Stimulated activated CD4-positive, alpha-beta T cell treated with anti-CD3 and anti-CD28 coated beads, Interleukin-1b, Interleukin-23, amount 100 ng/mL, for 24 hours (primary cell): ENCODE measurements at regions not wholly inside any gene's neighbourhood (a gene's known extent, or its start where the extent isn't known, plus 50 kb on each side); places are given as distances from the start of the nearest gene placed in this dataset.
"Not testable (repeated sequence)": the region's sequence is repeated elsewhere in the genome, so short reads cannot be mapped to it uniquely, and the experiment has no call there.

Experiments used
- DNase-seq, 4 experiments: peaks; one replicate each; pipeline ENCODE4 v3.0.0-alpha.2; 2020; ENCODE audit warnings: low read depth in 4 of 4, low spot score in 1 of 4

GRCh38 chr10:2921956-2922680 lies 145.2 kb upstream of the PFKP start:
- no peak for DNase-seq

GRCh38 chr10:2920637-2921036 lies 146.7 kb upstream of the PFKP start:
- no peak for DNase-seq

GRCh38 chr10:2920168-2920567 lies 147.2 kb upstream of the PFKP start:
- DNase-seq = no peak

- DNase-seq = no peak
Observed at GRCh38 chr10:2919016-2919415, 148.3 kb upstream of the PFKP start.

GRCh38 chr10:2918489-2918888 lies 148.9 kb upstream of the PFKP start:
- no peak for DNase-seq

DNA sequence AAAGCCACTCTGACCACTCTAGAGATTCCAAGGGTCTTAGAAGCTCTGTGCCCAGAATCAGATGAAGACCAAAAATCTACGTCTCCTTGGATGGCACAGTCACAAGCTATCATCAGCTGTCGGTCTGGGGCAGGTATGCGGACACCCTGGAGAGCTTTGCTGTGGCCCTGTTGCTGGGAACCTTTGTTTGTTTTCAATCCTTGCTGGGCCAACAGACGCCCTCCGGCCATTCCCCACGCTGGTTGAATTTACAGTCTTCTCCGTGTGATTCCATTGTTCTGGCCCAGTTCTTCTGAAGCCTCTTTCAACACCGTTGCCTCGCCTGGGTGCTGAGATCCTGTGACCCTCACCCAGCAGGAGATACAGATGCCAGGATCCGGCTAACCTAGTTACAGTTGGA lies 149.4 kb upstream of the PFKP start:
- no peak for DNase-seq

DNA sequence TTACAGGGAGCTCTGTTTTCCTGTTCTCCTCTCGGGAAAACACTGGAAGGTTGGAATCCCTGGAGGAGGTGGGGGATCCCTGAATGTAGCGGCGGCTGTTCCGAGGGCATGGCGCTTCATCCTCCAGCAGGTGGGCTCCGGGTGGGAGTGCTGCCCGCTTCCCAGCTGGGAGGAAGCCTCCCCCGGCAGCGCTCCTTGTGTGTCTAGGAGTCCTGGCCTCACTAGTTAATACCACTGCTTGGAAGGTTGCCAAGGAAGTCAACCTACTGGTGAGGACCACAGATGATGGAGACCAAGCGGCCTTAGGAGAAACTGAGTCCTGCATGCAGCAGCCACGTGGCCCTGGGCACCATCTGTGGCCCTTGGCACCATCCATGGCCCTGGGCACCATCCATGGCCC lies 151.9 kb upstream of the PFKP start:
- no peak for DNase-seq

DNA sequence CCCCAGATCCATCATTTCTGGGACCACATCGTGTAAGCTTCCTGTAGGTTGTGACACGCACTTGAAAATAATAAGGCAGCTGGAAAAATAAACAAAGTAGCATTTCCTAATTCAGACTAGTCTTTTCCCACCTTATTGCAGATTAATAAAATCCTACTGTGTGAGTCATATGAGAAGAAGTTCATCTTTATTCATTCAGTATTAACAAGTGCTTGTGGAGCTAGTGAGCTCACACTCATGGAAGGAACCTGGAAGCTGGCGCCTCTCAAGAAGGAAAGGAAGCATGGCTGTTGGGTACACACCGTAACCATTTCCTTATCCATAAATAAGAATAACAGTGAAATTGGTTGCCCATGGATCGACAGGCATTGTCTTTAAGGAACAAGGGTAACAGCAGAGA lies 152.6 kb upstream of the PFKP start:
- DNase-seq = no peak

- no peak for DNase-seq
Observed at GRCh38 chr10:2913474-2913873, 153.9 kb upstream of the PFKP start.

DNA sequence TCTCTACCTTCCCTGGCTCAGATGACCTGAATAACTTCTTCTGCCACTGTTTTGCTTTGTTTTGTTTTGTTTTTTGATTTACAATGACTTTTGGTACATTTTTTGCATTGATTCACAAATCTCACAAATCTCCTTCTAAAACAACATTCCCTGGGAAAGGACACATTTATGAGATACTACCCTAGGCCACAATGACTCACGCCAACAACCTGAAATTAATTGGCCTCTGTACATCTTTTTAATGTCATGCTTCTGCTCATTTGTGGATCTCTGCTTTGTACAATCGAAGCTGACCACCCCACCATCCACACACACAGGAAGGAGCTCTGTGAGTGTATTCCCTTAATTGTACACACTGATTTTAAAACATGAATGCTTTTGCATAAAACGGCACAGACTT lies 156.7 kb upstream of the PFKP start:
- DNase-seq = no peak

DNA sequence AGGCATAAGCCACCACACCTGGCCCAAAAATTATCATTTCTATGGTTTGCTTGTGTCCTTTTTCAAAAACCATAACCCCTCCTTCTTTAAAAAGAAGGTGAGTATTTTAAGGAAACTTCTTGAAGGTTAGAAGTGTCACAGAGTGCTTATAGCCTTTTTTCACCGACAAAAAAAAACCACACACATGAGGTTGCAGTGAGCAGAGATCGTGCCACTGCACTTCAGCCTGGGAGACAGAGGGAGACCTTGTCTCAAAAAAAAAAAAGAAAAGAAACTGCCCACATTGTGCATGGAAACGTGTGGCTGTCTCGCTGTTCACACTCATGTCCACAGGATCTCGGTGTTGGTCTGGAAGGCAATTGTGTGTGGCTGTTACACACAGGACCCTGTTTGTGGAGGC lies 157.4 kb upstream of the PFKP start:
- no peak for DNase-seq

- no peak for DNase-seq
Observed at GRCh38 chr10:2908851-2909630, 158.3 kb upstream of the PFKP start.

- no peak for DNase-seq
Observed at GRCh38 chr10:2906974-2907373, 160.4 kb upstream of the PFKP start.

DNA sequence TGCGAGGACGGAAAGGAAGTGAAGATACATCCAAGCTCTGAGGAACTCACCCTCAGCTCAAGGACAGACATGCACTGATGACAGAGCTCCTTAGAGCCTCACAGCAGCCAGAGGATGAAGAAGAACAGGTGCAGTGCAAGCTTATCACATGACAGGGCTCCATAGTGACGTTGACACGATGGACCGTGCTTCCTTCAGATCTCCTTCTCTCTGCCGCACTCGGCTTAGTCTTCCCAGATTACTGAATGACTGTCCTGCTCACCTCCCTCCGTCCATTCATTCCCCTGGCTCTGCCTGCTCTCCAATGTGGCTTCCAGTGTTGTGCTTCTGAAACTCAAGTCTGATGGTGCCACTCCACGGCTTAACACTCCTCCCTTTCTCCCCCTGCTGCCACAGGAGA lies 161.5 kb upstream of the PFKP start:
- no peak for DNase-seq

DNA sequence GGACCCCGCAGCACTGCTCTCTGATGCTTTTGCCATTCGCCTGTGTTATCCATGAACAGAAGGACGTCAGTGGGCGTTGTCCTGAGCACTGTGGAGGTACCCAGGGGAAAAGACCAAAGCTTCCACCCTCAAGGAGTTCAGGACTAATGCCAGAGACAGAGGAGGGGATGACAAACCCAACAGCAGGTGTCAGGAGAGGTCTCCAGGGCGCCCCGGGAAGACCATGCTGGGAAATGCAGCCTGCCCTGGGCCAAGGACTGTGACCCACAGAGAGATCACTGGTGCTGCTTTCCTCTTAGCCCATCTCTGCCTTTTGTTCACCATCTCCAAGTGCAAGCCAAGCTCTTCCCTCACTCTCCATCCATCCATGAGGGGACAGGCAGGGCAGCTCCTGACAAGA lies 166.8 kb upstream of the PFKP start:
- DNase-seq = no peak

DNA sequence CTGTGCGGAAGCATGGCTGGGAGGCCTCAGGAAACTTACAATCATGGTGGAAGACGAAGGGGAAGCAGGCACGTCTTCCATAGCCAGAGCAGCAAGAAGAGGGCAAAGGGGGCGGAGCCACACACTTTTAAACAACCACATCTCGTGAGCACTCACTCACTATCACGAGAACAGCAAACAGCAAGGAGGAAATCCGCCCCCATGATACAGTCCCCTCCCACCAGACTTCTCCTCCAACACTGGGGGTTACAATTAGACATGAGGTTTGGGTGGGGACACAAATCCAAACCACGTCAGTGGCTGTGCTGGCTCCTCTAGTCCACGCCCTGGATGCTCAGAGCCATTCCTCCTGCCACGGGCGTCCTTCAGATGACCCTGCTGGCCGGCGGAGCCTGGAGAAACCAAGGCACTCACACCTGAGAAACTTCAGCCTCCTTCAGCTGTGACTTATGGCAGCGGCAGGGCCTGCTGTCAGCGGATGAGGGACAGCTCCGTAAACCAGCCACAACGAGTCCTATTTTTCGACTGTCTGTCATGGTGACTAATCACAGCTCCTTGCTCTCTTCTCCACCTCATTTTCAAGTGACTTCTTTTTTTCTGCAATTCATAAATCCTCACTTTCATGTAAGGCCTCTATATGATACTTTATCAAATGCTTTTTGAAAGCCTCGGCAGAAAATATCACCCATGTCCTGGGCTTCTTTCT lies 167.9 kb upstream of the PFKP start:
- DNase-seq = no peak

- no peak for DNase-seq
Observed at GRCh38 chr10:2898509-2898860, 168.9 kb upstream of the PFKP start.

DNA sequence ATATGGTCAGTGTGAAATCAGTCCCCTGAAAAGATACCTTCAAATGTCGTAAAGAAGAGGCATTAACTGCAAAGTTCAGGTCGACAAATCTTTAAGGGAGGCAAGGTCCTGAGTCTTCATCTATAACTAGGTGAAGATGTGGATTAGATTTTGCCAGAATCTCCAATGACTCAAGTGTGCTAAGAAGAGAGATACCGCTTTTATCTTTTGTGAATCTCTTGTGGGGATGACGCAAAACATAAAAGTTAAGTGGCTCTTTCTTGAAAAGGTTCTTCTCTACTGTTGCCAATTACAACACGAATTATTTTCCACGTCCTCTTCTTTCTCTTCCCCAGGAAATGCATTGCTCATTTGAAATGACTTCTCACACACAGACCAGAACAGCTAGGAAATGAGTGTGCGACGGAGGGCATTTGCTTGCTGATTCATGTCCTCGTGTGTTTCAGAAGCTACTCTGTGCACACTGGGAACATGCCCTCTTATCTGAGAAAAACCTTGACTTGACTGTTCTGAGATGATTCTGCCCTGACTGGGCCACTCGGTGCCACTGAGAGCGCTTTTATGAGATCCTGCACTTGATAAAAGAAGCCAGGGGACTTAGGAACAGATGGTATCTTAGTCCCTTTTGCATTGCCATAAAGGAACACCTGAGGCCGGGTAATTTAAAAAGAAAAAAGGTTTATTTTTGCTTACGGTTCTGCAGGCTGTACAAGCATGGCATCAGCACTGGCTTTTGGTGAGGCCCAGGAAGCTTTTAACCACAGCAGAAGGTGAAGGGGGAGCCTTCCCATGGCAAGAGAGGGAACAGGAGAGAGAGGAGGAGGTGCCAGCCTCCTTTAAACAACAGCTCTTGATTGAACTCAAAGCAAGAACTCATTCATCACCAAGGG lies 169.5 kb upstream of the PFKP start:
- no peak for DNase-seq

DNA sequence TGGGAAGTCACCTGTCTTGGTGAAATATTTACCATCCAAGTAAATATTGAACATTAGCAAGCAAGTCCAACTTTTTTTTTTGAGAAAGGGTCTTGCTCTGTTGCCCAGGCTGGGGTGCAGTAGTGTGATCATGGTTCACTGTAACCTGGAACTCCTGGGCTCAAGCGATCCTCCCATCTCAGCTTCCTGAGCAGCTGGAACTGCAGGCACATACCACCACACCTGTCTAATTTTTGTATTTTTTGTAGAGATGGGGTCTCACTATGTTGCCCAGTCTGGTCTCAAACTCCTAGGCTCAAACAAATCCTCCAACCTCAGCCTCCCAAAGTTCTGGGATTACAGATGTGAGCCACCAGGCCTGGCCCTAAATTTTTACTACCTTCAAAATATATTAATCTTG lies 171.0 kb upstream of the PFKP start:
- not testable (repeated sequence) for DNase-seq

DNA sequence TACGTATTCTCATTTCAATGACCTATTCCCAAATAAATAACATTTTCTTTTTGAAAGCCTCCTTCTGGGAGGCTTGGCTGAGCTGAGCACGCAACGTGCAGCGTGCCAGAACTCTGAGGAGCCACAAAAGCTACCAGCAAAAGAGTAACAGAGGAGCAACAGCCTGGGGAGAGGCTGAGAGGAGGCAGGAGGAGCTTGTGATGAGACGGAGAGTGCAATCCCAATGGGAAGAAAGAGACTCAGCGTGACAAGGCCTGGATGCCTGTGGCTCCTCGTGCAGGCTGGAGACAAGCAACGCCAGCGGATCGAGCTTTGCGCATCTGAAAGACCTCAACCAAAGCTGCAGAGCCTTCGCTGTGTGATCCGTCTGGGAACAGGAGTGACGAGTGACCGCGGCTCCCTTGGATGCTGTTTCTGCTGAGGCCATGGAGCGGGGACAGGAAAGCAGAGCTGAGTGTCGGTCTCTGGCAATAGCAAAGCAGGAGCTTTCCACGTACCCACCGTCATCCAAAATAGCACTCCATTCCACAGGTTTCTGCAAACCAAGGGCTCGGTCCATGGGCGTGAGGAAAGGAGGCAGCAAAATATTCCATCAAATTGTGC lies 171.7 kb upstream of the PFKP start:
- DNase-seq = no peak

DNA sequence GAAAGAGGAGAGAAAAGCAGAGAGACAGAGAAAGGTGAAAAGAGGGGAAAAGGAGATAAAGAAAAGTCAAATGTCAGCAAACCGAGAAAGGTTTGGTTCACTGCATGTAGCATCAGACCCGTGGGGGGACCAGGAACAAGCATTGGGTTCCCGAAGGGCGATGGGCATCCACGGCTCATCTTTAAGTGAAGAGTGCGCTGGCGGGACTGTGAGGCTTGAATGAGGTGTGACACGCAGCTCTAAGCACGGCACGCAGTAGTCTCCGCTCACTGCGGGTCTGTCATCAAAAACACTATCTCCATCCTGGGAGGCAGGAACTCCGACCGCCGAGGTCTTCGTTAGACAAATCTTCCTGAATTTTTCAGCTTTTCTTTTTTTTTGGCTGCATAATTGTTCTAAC lies 173.4 kb upstream of the PFKP start:
- DNase-seq = no peak
